SK-N-SH (cell line): ENCODE measurements at regions not wholly inside any gene's neighbourhood (a gene's known extent, or its start where the extent isn't known, plus 50 kb on each side); places are given as distances from the start of the nearest gene placed in this dataset.

Experiments
- CTCF ChIA-PET: fragments of 300-600, 350-600 bp; formaldehyde crosslinking; extraction: SDS; loops from one replicate; lab custom pipeline; 2021; lab: Yijun Ruan, JAX
- POLR2A ChIA-PET: fragments of 350-600 bp; sonication (Branson Sonifier 250); formaldehyde crosslinking; extraction: SDS; loops from one replicate; lab custom pipeline; 2020; ENCODE audit warnings: antibody characterized with exemption, inconsistent platforms; lab: Yijun Ruan, JAX
- DNase-seq: peaks from one replicate; pipeline ENCODE4 v3.0.0; 2012
- H2AFZ ChIP-seq: fragments of 200-600 bp; sonication (generic); 2 replicates; pipeline ENCODE4 v1.8.1; 2016; ENCODE audit warnings: antibody characterized with exemption, mild to moderate bottlenecking, low read depth
- H3F3A ChIP-seq: fragments of 200-600 bp; sonication (generic); replicated peaks from 2 replicates; pipeline ENCODE3; 2016; ENCODE audit warnings: antibody characterized with exemption, mild to moderate bottlenecking; ENCODE audit not compliant: insufficient read depth
- H3K27ac ChIP-seq, 2 experiments: fragments of 200-500 bp in 1 of 2; fragments of 200-600 bp in 1 of 2; sonication (Bioruptor generic) in 1 of 2; sonication (generic), shearing (Covaris generic) in 1 of 2; 2 replicates each; pipeline versions ENCODE4 v1.5.1 to v1.6.1; 2014 to 2016; ENCODE audit warnings: low read depth in 2 of 2, inconsistent platforms in 1 of 2, low read length in 1 of 2, mild to moderate bottlenecking in 1 of 2, mixed read lengths in 1 of 2
- H3K27me3 ChIP-seq: fragments of 200-600 bp; sonication (generic), shearing (Covaris generic); 2 replicates; pipeline ENCODE4 v1.6.1; 2016; ENCODE audit warnings: mixed run types; ENCODE audit not compliant: insufficient read depth
- H3K36me3 ChIP-seq, 2 experiments: fragments of 200-500 bp in 1 of 2; fragments of 200-600 bp in 1 of 2; sonication (Bioruptor generic) in 1 of 2; sonication (generic) in 1 of 2; replicated peaks in 1 of 2; 2 replicates each; pipeline versions ENCODE3 to v1.5.1; 2014 to 2016; ENCODE audit warnings: low read length in 1 of 2, mild to moderate bottlenecking in 1 of 2; ENCODE audit not compliant: insufficient read depth in 2 of 2, control insufficient read depth in 1 of 2
- H3K4me1 ChIP-seq, 2 experiments: fragments of 200-500 bp in 1 of 2; fragments of 200-600 bp in 1 of 2; sonication (Bioruptor generic) in 1 of 2; sonication (generic), shearing (Covaris generic) in 1 of 2; 2 replicates each; pipeline versions ENCODE4 v1.5.1 to v1.6.1; 2014 to 2016; ENCODE audit warnings: low read depth in 1 of 2, low read length in 1 of 2, mixed run types in 1 of 2; ENCODE audit not compliant: insufficient read depth in 2 of 2, control insufficient read depth in 1 of 2
- H3K4me2 ChIP-seq: fragments of 200-600 bp; sonication (generic), shearing (Covaris generic); 2 replicates; pipeline ENCODE4 v1.6.1; 2017; ENCODE audit warnings: mixed run types
- H3K4me3 ChIP-seq, 2 experiments: fragments of 200-500 bp in 1 of 2; fragments of 200-600 bp in 1 of 2; sonication (Bioruptor generic) in 1 of 2; sonication (generic), shearing (Covaris generic) in 1 of 2; 2 replicates each; pipeline versions ENCODE4 v1.5.1 to v1.8.1; 2014 to 2016; ENCODE audit warnings: low read depth in 2 of 2, inconsistent platforms in 1 of 2, low read length in 1 of 2, mild to moderate bottlenecking in 1 of 2, mixed read lengths in 1 of 2, moderate library complexity in 1 of 2
- H3K79me2 ChIP-seq: fragments of 200-600 bp; sonication (generic); 2 replicates; pipeline ENCODE4 v1.8.1; 2017; ENCODE audit warnings: mild to moderate bottlenecking; ENCODE audit not compliant: insufficient read depth
- H3K9ac ChIP-seq: fragments of 200-600 bp; sonication (generic); 2 replicates; pipeline ENCODE4 v1.6.1; 2017; ENCODE audit warnings: mixed run types
- H3K9me2 ChIP-seq: fragments of 200-600 bp; sonication (generic); 2 replicates; pipeline ENCODE4 v1.6.1; 2017; ENCODE audit warnings: mixed run types
- H3K9me3 ChIP-seq: fragments of 200-600 bp; sonication (generic); 2 replicates; pipeline ENCODE4 v1.6.1; 2017; ENCODE audit warnings: mixed run types, mild to moderate bottlenecking, moderate library complexity
- H4K20me1 ChIP-seq: fragments of 200-600 bp; sonication (generic); 2 replicates; pipeline ENCODE4 v1.6.1; 2017; ENCODE audit warnings: mild to moderate bottlenecking, mixed run types; ENCODE audit not compliant: insufficient read depth
- ELF1 ChIP-seq: IDR thresholded peaks from 2 replicates; pipeline ENCODE4 v1.4.0; 2012
- EP300 ChIP-seq, 2 experiments: IDR thresholded peaks; 2 replicates each; pipeline versions ENCODE4 v1.4.0 to v1.6.1; 2012; ENCODE audit warnings: borderline replicate concordance in 1 of 2, low read depth in 1 of 2, low read length in 1 of 2
- FOSL2 ChIP-seq: IDR thresholded peaks from 2 replicates; pipeline ENCODE4 v1.4.0; 2012; ENCODE audit warnings: low read depth, mild to moderate bottlenecking, moderate library complexity, borderline replicate concordance
- FOXJ3 ChIP-seq: sonication (generic); formaldehyde crosslinking; IDR thresholded peaks from 2 replicates; pipeline ENCODE4 v1.5.1; 2020; ENCODE audit warnings: mild to moderate bottlenecking, missing genetic modification reagents
- FOXM1 ChIP-seq: IDR thresholded peaks from 2 replicates; pipeline ENCODE4 v1.4.0; 2012; ENCODE audit warnings: low read depth, mild to moderate bottlenecking
- JUND ChIP-seq: IDR thresholded peaks from 2 replicates; pipeline ENCODE4 v1.4.0; 2012
- MEF2A ChIP-seq: IDR thresholded peaks from 2 replicates; pipeline ENCODE4 v1.4.0; 2012; ENCODE audit warnings: low read depth, borderline replicate concordance
- NRF1 ChIP-seq: IDR thresholded peaks from 2 replicates; pipeline ENCODE4 v1.6.1; 2012; ENCODE audit warnings: low read depth, mild to moderate bottlenecking, low read length
- RFX5 ChIP-seq: IDR thresholded peaks from 2 replicates; pipeline ENCODE4 v1.6.1; 2012; ENCODE audit warnings: mild to moderate bottlenecking, improper control_type of control experiment, low read length
- RXRA ChIP-seq: IDR thresholded peaks from 2 replicates; pipeline ENCODE4 v1.4.0; 2012; ENCODE audit warnings: low read depth, mild to moderate bottlenecking, borderline replicate concordance
- TCF12 ChIP-seq: IDR thresholded peaks from 2 replicates; pipeline ENCODE4 v1.4.0; 2012
- YY1 ChIP-seq: IDR thresholded peaks from 2 replicates; pipeline ENCODE4 v1.4.0; 2012; ENCODE audit warnings: low read depth, mild to moderate bottlenecking
- WGBS: methylation state at CpG from one replicate; pipeline ENCODE4 v1.1.6; 2017; ENCODE audit warnings: low lambda C conversion rate; 5-methylcytosine and 5-hydroxymethylcytosine counted together
- TF ChIP-seq, protein P1 (sequence below): IDR thresholded peaks from 2 replicates; pipeline ENCODE4; 2012
- TF ChIP-seq, protein P2 (sequence below): IDR thresholded peaks from 2 replicates; pipeline ENCODE4 v1.6.1; 2012; ENCODE audit warnings: mild to moderate bottlenecking, low read depth, low read length, moderate library complexity
- TF ChIP-seq, protein P3 (sequence below): fragments of 150-350 bp; IDR thresholded peaks from 2 replicates; pipeline ENCODE4 v1.6.1; 2016; ENCODE audit warnings: mild to moderate bottlenecking, low read depth, low read length
- TF ChIP-seq, protein P4 (sequence below): fragments of 200-600 bp; sonication (generic); IDR thresholded peaks from 2 replicates; pipeline ENCODE4 v1.6.1; 2017; ENCODE audit warnings: antibody characterized with exemption, mild to moderate bottlenecking, moderate library complexity
- TF ChIP-seq, protein P5 (sequence below): IDR thresholded peaks from 2 replicates; pipeline ENCODE4 v1.4.0; 2012; ENCODE audit warnings: low read depth
- TF ChIP-seq, protein P6 (sequence below): fragments of 150-350 bp; IDR thresholded peaks from 2 replicates; pipeline ENCODE4 v1.6.1; 2017; ENCODE audit warnings: antibody characterized with exemption, low read length, low read depth, borderline replicate concordance

DNA sequence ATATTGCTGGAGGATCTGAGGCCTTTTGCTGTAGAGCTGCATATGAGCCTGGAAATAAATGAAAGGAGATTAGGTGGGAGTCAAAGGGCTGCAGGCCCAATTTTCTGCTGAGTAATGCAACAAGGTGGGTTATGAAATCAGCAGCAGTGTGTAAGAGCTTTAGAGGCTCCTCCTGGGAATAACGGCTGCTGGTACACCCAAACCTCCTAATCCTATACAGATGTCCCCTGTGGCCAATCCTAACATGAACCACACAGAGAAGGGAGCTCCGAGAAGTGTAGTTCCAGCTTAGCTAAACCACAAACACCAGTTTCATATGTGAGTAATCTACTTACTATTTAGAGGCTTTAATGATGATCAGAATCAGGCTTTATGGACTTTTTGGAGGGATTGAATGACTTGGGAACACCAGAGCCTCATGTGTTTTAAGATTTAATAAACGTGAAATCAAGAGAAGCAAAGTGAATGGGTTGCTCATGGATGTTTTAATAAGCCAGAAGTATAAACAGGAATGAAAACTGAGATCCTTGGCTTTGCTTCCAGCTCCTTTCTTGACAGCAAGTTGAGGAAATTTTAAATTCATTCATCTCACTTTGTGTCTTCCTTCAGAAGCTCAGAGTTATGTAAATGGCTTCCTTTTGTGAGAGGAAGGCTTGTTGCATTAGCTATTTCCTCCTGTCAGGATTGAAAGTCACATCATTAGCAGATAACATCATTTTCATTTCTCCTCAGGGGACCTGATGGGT, 437.5 kb downstream of the TMEM232 start:
- Histone ChIP-seq H3K9me3 (no peaks in the 10 kb centered on the region), H3K79me2 (no peaks in the 10 kb centered on the region), H3F3A (no peaks in the 10 kb centered on the region), H3K4me3 (no peak overlapping the region), H3K9ac (no peak overlapping the region), H3K4me1 (peaks cover 0 to 6% of the 10 kb centered on the region in 2 experiments; a peak in 1 of 4 replicates), H3K36me3 (no peaks in the 10 kb centered on the region), H4K20me1 (no peaks in the 10 kb centered on the region), H3K27me3 (no peaks in the 10 kb centered on the region), H3K27ac (no peak overlapping the region), H3K9me2 (no peaks in the 10 kb centered on the region), H2AFZ (no peak overlapping the region), H3K4me2 (no peak overlapping the region)
- no peak for DNase-seq
- CTCF ChIA-PET = no interaction called here
- POLR2A ChIA-PET = no interaction called here
- peak; percentile 38; the same call in 1 of the 2 replicates for TF ChIP-seq TCF12
- TF ChIP-seq MEF2A = no peak
- WGBS = 49% methylated on average over 3 of the region's 3 CpGs

DNA sequence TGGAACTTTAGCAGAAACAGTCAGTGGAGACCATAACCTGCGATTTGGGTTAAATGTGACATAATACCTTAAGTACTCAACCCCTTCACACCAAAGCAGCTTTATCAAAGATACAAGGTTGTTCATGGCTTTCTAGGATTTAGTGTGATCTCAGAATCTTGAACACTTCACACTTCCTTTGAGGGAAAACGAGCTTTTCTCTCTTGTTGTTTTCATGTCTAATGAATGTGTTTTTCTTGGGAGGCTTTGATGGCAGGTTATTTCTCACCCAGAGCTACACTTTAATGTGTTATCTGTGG, 437.0 kb downstream of the TMEM232 start:
- DNase-seq = no peak
- Histone ChIP-seq H3K79me2 (no peaks in the 10 kb centered on the region), H3K9ac (no peak overlapping the region), H3K9me3 (no peaks in the 10 kb centered on the region), H3K36me3 (no peaks in the 10 kb centered on the region), H3K4me1 (peaks cover 0 to 6% of the 10 kb centered on the region in 2 experiments; a peak in 1 of 4 replicates), H4K20me1 (no peaks in the 10 kb centered on the region), H3K27ac (no peak overlapping the region), H3K4me3 (no peak overlapping the region), H3K27me3 (no peaks in the 10 kb centered on the region), H2AFZ (no peak overlapping the region), H3F3A (no peaks in the 10 kb centered on the region), H3K4me2 (no peak overlapping the region), H3K9me2 (no peaks in the 10 kb centered on the region)
- no peak for TF ChIP-seq RFX5
- TF ChIP-seq TCF12 = no peak
- no peak for TF ChIP-seq FOXJ3 (CRISPR knock-in tag)
- no peak for TF ChIP-seq NRF1
- no peak for TF ChIP-seq YY1
- TF ChIP-seq, protein P1, sequence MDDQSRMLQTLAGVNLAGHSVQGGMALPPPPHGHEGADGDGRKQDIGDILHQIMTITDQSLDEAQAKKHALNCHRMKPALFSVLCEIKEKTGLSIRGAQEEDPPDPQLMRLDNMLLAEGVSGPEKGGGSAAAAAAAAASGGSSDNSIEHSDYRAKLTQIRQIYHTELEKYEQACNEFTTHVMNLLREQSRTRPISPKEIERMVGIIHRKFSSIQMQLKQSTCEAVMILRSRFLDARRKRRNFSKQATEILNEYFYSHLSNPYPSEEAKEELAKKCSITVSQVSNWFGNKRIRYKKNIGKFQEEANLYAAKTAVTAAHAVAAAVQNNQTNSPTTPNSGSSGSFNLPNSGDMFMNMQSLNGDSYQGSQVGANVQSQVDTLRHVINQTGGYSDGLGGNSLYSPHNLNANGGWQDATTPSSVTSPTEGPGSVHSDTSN = no peak
- TF ChIP-seq, protein P2, sequence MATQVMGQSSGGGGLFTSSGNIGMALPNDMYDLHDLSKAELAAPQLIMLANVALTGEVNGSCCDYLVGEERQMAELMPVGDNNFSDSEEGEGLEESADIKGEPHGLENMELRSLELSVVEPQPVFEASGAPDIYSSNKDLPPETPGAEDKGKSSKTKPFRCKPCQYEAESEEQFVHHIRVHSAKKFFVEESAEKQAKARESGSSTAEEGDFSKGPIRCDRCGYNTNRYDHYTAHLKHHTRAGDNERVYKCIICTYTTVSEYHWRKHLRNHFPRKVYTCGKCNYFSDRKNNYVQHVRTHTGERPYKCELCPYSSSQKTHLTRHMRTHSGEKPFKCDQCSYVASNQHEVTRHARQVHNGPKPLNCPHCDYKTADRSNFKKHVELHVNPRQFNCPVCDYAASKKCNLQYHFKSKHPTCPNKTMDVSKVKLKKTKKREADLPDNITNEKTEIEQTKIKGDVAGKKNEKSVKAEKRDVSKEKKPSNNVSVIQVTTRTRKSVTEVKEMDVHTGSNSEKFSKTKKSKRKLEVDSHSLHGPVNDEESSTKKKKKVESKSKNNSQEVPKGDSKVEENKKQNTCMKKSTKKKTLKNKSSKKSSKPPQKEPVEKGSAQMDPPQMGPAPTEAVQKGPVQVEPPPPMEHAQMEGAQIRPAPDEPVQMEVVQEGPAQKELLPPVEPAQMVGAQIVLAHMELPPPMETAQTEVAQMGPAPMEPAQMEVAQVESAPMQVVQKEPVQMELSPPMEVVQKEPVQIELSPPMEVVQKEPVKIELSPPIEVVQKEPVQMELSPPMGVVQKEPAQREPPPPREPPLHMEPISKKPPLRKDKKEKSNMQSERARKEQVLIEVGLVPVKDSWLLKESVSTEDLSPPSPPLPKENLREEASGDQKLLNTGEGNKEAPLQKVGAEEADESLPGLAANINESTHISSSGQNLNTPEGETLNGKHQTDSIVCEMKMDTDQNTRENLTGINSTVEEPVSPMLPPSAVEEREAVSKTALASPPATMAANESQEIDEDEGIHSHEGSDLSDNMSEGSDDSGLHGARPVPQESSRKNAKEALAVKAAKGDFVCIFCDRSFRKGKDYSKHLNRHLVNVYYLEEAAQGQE = no peak
- TF ChIP-seq, protein P3, sequence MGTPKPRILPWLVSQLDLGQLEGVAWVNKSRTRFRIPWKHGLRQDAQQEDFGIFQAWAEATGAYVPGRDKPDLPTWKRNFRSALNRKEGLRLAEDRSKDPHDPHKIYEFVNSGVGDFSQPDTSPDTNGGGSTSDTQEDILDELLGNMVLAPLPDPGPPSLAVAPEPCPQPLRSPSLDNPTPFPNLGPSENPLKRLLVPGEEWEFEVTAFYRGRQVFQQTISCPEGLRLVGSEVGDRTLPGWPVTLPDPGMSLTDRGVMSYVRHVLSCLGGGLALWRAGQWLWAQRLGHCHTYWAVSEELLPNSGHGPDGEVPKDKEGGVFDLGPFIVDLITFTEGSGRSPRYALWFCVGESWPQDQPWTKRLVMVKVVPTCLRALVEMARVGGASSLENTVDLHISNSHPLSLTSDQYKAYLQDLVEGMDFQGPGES = no peak
- TF ChIP-seq RXRA = no peak
- no peak for TF ChIP-seq JUND
- TF ChIP-seq, protein P4, sequence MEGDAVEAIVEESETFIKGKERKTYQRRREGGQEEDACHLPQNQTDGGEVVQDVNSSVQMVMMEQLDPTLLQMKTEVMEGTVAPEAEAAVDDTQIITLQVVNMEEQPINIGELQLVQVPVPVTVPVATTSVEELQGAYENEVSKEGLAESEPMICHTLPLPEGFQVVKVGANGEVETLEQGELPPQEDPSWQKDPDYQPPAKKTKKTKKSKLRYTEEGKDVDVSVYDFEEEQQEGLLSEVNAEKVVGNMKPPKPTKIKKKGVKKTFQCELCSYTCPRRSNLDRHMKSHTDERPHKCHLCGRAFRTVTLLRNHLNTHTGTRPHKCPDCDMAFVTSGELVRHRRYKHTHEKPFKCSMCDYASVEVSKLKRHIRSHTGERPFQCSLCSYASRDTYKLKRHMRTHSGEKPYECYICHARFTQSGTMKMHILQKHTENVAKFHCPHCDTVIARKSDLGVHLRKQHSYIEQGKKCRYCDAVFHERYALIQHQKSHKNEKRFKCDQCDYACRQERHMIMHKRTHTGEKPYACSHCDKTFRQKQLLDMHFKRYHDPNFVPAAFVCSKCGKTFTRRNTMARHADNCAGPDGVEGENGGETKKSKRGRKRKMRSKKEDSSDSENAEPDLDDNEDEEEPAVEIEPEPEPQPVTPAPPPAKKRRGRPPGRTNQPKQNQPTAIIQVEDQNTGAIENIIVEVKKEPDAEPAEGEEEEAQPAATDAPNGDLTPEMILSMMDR = no peak
- TF ChIP-seq MEF2A = no peak
- TF ChIP-seq, protein P5, sequence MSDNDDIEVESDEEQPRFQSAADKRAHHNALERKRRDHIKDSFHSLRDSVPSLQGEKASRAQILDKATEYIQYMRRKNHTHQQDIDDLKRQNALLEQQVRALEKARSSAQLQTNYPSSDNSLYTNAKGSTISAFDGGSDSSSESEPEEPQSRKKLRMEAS = no peak
- no peak for TF ChIP-seq EP300 (IDR thresholded peaks at IDR 0.05; ENCODE audit: borderline replicate concordance in 1 of 2, low read depth in 1 of 2, low read length in 1 of 2)
- TF ChIP-seq FOXM1 = no peak
- TF ChIP-seq ELF1 = no peak
- TF ChIP-seq FOSL2 = no peak
- TF ChIP-seq, protein P6, sequence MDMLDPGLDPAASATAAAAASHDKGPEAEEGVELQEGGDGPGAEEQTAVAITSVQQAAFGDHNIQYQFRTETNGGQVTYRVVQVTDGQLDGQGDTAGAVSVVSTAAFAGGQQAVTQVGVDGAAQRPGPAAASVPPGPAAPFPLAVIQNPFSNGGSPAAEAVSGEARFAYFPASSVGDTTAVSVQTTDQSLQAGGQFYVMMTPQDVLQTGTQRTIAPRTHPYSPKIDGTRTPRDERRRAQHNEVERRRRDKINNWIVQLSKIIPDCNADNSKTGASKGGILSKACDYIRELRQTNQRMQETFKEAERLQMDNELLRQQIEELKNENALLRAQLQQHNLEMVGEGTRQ = no peak
- 39% methylated on average over 2 of the region's 2 CpGs for WGBS
- ChIA-PET CTCF (no interaction called here), POLR2A (no interaction called here)
